ENCODE measurements at regions not wholly inside any gene's neighbourhood (a gene's known extent, or its start where the extent isn't known, plus 50 kb on each side); places are given as distances from the start of the nearest gene placed in this dataset.

GRCh38 chr5:105739732-105740131, 1931.0 kb downstream of the EFNA5 start:
- ATAC-seq = no peak
- Histone ChIP-seq H3K4me3 (no peak overlapping the region), H3K9me3 (peaks cover 0 to 17% (median 3%) of the 10 kb centered on the region in 12 donors), H3K4me1 (no peaks in the 10 kb centered on the region), H3K27ac (no peak overlapping the region), H3K27me3 (no peaks in the 10 kb centered on the region), H3K36me3 (no peaks in the 10 kb centered on the region)
- no peak for DNase-seq
- intact Hi-C loops (cut with DNase I) = no loop called here
- TF ChIP-seq, protein P1, sequence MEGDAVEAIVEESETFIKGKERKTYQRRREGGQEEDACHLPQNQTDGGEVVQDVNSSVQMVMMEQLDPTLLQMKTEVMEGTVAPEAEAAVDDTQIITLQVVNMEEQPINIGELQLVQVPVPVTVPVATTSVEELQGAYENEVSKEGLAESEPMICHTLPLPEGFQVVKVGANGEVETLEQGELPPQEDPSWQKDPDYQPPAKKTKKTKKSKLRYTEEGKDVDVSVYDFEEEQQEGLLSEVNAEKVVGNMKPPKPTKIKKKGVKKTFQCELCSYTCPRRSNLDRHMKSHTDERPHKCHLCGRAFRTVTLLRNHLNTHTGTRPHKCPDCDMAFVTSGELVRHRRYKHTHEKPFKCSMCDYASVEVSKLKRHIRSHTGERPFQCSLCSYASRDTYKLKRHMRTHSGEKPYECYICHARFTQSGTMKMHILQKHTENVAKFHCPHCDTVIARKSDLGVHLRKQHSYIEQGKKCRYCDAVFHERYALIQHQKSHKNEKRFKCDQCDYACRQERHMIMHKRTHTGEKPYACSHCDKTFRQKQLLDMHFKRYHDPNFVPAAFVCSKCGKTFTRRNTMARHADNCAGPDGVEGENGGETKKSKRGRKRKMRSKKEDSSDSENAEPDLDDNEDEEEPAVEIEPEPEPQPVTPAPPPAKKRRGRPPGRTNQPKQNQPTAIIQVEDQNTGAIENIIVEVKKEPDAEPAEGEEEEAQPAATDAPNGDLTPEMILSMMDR (IDR thresholded peaks at IDR 0.05) = no peak
- no peak for TF ChIP-seq POLR2A (IDR thresholded peaks at IDR 0.05)

GRCh38 chr5:105735704-105736103, 1935.0 kb downstream of the EFNA5 start:
- intact Hi-C loops (cut with DNase I) = no loop called here
- no peaks in the 10 kb centered on the region for H3K27me3 ChIP-seq
- H3K9me3 ChIP-seq = peaks cover 0 to 18% (median 2%) of the 10 kb centered on the region in 12 donors
- TF ChIP-seq, protein P1 (IDR thresholded peaks at IDR 0.05) = no peak
- no peak for TF ChIP-seq POLR2A (IDR thresholded peaks at IDR 0.05)
- H3K4me3 ChIP-seq = no peak overlapping the region
- H3K27ac ChIP-seq = no peak overlapping the region
- no peaks in the 10 kb centered on the region for H3K4me1 ChIP-seq
- no peak for ATAC-seq
- no peaks in the 10 kb centered on the region for H3K36me3 ChIP-seq
- DNase-seq = no peak

DNA sequence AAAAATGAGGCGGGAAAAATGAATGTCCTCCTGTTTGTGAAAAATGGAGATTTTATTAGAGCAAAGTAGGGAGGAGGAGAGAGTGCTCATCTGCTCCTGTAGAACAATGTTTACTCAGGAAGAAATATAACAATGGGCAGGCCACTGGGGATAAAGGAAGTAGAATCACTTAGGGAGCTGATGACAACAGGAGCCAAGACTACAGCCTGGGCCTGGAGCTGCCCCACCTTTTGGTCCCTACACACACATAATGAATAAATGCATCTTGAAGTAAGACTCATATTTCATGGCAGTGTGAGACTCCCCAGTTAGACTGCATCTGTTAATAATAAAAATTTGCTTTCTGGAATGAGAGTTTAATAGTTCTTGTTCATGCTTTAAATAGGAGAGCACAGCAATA, 1939.8 kb downstream of the EFNA5 start:
- ATAC-seq (no peak), DNase-seq (no peak)
- 68 to 76% (median 71%) methylated on average over 1 of the region's 1 CpG for WGBS, 4 donors
- no peaks in the 10 kb centered on the region for H3K27me3 ChIP-seq
- TF ChIP-seq POLR2A (IDR thresholded peaks at IDR 0.05) = no peak
- TF ChIP-seq, protein P1 (IDR thresholded peaks at IDR 0.05) = no peak
- H3K4me3 ChIP-seq = no peak overlapping the region
- no peaks in the 10 kb centered on the region for H3K36me3 ChIP-seq
- H3K27ac ChIP-seq = no peak overlapping the region
- H3K4me1 ChIP-seq = no peaks in the 10 kb centered on the region
- intact Hi-C loops (cut with DNase I) = no loop called here
- H3K9me3 ChIP-seq = peaks cover 0 to 8% (median 0%) of the 10 kb centered on the region in 12 donors

DNA sequence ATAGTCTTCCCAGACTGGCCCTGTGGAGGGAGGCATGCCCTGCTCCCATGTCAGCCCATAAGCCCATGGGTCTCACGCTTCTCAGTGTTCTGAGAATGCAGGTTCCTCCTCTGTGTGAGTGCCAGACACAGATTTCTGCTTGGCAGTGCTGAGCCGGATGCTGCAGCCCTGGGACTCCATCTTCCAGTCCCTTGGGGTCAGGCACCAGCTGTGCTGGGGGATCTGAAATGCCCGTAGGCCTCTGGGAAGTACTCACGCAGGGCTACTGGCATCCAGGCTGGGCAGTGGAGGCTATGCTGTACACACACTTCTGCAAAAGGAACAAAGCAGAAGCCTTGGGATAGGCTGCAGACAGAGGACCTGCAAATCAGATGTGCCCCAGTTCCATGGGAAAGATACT, 1944.6 kb downstream of the EFNA5 start:
- 80 to 91% (median 88%) methylated on average over 3 to 4 of the region's 4 CpGs for WGBS, 4 donors
- DNase-seq = no peak

More for the DNA sequence above, 1944.6 kb downstream of the EFNA5 start:
- TF ChIP-seq, protein P1 (IDR thresholded peaks at IDR 0.05) = no peak
- no peak for TF ChIP-seq POLR2A (IDR thresholded peaks at IDR 0.05)
- Histone ChIP-seq H3K27ac (no peak overlapping the region), H3K4me1 (no peaks in the 10 kb centered on the region), H3K27me3 (no peaks in the 10 kb centered on the region), H3K4me3 (no peak overlapping the region), H3K36me3 (no peaks in the 10 kb centered on the region), H3K9me3 (peaks cover 0 to 17% (median 0%) of the 10 kb centered on the region in 12 donors)
- no peak for ATAC-seq
- intact Hi-C loops (cut with DNase I) = no loop called here
